SKM-1 (cell line): ENCODE measurements at regions not wholly inside any gene's neighbourhood (a gene's known extent, or its start where the extent isn't known, plus 50 kb on each side); places are given as distances from the start of the nearest gene placed in this dataset.
"Not testable (repeated sequence)": the region's sequence is repeated elsewhere in the genome, so short reads cannot be mapped to it uniquely, and the experiment has no call there.

Source experiments
- DNase-seq: peaks from one replicate; lab custom pipeline; 2025; ENCODE audit not compliant: unreplicated experiment; lab: John Stamatoyannopoulos, UW

- no peak for DNase-seq
Measured at GRCh38 chr5:16987776-16988175, 51.7 kb upstream of the MYO10 start.

- DNase-seq: not testable (repeated sequence)
Measured at GRCh38 chr5:16990817-16991520, 54.9 kb upstream of the MYO10 start.

- DNase-seq: no peak
Measured at GRCh38 chr5:16992006-16992405, 55.9 kb upstream of the MYO10 start.

GRCh38 chr5:16992444-16992843 is 56.4 kb upstream of the MYO10 start:
- no peak for DNase-seq

GRCh38 chr5:16994565-16994964 is 58.5 kb upstream of the MYO10 start:
- DNase-seq: no peak

GRCh38 chr5:16995372-16995771 is 59.3 kb upstream of the MYO10 start:
- no peak for DNase-seq

GRCh38 chr5:17000291-17000939 is 64.3 kb upstream of the MYO10 start:
- no peak for DNase-seq

GRCh38 chr5:17001428-17001827 is 65.3 kb upstream of the MYO10 start:
- no peak for DNase-seq

- DNase-seq: no peak
Measured at GRCh38 chr5:17004441-17005106, 68.5 kb upstream of the MYO10 start.

GRCh38 chr5:17005107-17005828 is 69.2 kb upstream of the MYO10 start:
- DNase-seq: no peak

GRCh38 chr5:17012289-17012688 is 76.2 kb upstream of the MYO10 start:
- no peak for DNase-seq

- no peak for DNase-seq
Measured at GRCh38 chr5:17014686-17015085, 78.6 kb upstream of the MYO10 start.

GRCh38 chr5:17018871-17019270 is 82.8 kb upstream of the MYO10 start:
- DNase-seq: no peak

GRCh38 chr5:17019324-17019723 is 83.2 kb upstream of the MYO10 start:
- no peak for DNase-seq

GRCh38 chr5:17020678-17021601 is 84.9 kb upstream of the MYO10 start:
- DNase-seq: no peak

- no peak for DNase-seq
Measured at GRCh38 chr5:17021602-17021932, 85.5 kb upstream of the MYO10 start.

- DNase-seq: no peak
Measured at GRCh38 chr5:17022296-17022695, 86.2 kb upstream of the MYO10 start.

- no peak for DNase-seq
Measured at GRCh38 chr5:17024686-17025180, 88.6 kb upstream of the MYO10 start.

- DNase-seq: not testable (repeated sequence)
Measured at GRCh38 chr5:17031659-17032277, 95.7 kb upstream of the MYO10 start.
